Prostate gland (tissue), 2 donors: ENCODE measurements at regions not wholly inside any gene's neighbourhood (a gene's known extent, or its start where the extent isn't known, plus 50 kb on each side); places are given as distances from the start of the nearest gene placed in this dataset.

Experiments
- DNase-seq: peaks from one replicate; pipeline ENCODE4 v3.0.0-alpha.2; 2019; ENCODE audit warnings: low spot score
- H3K27ac ChIP-seq, 2 donors: fragments of 200-600 bp; sonication (generic); 2 replicates each; pipeline ENCODE4 v1.5.1; 2017 to 2019
- H3K27me3 ChIP-seq: fragments of 200-600 bp; sonication (generic); replicated peaks from 2 replicates; pipeline ENCODE4 v1.5.1; 2019; ENCODE audit not compliant: insufficient read depth
- H3K36me3 ChIP-seq, 2 donors: fragments of 200-600 bp; sonication (generic); 1 replicate in 1 of 2; 2 replicates in 1 of 2; pipeline versions ENCODE4 v1.5.1 to v1.8.1; 2017 to 2019
- H3K4me1 ChIP-seq: fragments of 200-600 bp; sonication (generic); replicated peaks from 2 replicates; pipeline ENCODE4 v1.5.1; 2019
- H3K4me3 ChIP-seq, 2 donors: fragments of 200-600 bp; sonication (generic); 2 replicates each; pipeline ENCODE4 v1.5.1; 2017 to 2019
- H3K9me3 ChIP-seq: fragments of 200-600 bp; sonication (generic); 2 replicates; pipeline ENCODE4 v1.5.1; 2017
- CTCF ChIP-seq, 4 experiments: fragments of 200-600 bp in 2 of 4; fragments of 450-650 bp in 2 of 4; sonication (generic) in 2 of 4; IDR thresholded peaks; 1 replicate in 3 of 4; 2 replicates in 1 of 4; pipeline ENCODE4 v1.5.1; 2016 to 2019; ENCODE audit warnings: antibody characterized with exemption in 4 of 4, mild to moderate bottlenecking in 2 of 4, moderate library complexity in 2 of 4
- POLR2A ChIP-seq: fragments of 450-650 bp; IDR thresholded peaks from one replicate; pipeline ENCODE4 v1.6.1; 2016; ENCODE audit warnings: antibody characterized with exemption, mild to moderate bottlenecking
- POLR2AphosphoS5 ChIP-seq: sonication (generic); formaldehyde crosslinking; IDR thresholded peaks from one replicate; pipeline ENCODE4 v1.6.1; 2017; ENCODE audit warnings: antibody characterized with exemption
- WGBS: methylation state at CpG from one replicate; pipeline ENCODE4 v1.1.5; 2018; 5-methylcytosine and 5-hydroxymethylcytosine counted together
- intact Hi-C: fragments of 100-400 bp; cut with DNase I; formaldehyde crosslinking; loops from one replicate; pipeline ENCODE4 v1.14.2; 2022

DNA sequence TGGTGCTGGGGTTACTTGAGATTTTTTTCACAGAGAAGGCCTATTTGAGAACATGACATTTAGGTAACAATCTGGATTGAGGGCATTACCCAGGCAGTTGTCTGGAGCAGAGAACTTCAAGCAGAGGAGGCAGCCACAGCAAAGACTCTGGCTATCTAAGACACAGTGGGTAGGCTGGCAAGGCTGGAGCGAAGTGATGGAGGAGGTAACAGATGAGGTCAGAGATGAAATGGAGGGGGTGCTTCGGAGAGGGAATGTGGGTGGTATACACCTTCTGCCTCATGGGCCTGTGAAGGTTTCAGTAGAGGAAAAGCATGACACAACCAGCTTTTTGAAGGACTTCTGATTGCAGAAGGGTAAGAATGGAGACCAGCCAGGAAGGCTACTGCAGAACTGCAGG, 65.9 kb downstream of the TMEM174 start:
- intact Hi-C loops = no loop called here
- WGBS = 93% methylated on average over 2 of the region's 2 CpGs

DNA sequence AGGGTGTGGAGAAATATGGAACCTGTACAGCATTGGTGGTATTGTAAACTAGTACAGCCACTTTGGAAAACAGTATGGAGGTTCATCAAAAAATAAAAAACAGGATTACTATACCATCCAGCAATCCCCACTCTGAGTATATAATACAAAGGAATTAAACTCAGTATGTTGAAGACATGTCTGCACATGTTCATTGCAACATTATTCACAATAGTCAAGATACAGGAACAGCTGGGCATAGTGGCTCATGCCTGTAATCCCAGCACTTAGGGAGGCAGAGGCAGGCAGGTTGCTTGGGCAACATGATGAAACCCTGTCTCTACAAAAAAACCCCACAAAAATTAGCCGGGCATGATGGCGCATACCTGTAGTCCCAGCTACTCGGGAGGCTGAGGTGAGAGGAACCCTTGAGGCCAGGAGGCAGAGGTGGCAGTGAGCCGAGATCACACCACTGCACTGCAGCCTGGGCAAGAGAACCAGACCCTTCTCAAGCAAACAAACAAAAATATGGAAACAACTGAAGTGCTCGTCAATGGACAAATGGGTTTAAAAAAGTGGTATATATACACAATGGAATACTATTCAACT, 63.6 kb downstream of the TMEM174 start:
- no peak for DNase-seq
- Histone ChIP-seq H3K4me3 (no peak overlapping the region), H3K9me3 (no peaks in the 10 kb centered on the region), H3K36me3 (no peaks in the 10 kb centered on the region), H3K27ac (no peak overlapping the region), H3K27me3 (peaks cover 23% of the 10 kb centered on the region), H3K4me1 (no peaks in the 10 kb centered on the region)
- TF ChIP-seq CTCF (IDR thresholded peaks at IDR 0.05) = no peak
- no peak for TF ChIP-seq POLR2A
- no peak for TF ChIP-seq POLR2AphosphoS5
- intact Hi-C loops = no loop called here
- 81% methylated on average over 5 of the region's 5 CpGs for WGBS

More for the DNA sequence above, 65.9 kb downstream of the TMEM174 start:
- Histone ChIP-seq H3K27me3 (peaks cover 5% of the 10 kb centered on the region), H3K4me3 (no peak overlapping the region), H3K27ac (no peak overlapping the region), H3K36me3 (no peaks in the 10 kb centered on the region), H3K9me3 (no peaks in the 10 kb centered on the region), H3K4me1 (no peaks in the 10 kb centered on the region)
- no peak for DNase-seq
- TF ChIP-seq CTCF (IDR thresholded peaks at IDR 0.05) (no peak), POLR2AphosphoS5 (no peak), POLR2A (no peak)

GRCh38 chr5:73234204-73234555, 61.2 kb downstream of the TMEM174 start:
- H3K36me3 ChIP-seq = no peaks in the 10 kb centered on the region
- H3K4me3 ChIP-seq = peak overlapping the region in 1 of 2 donors; percentile 16
- no peaks in the 10 kb centered on the region for H3K9me3 ChIP-seq
- no peak overlapping the region for H3K27ac ChIP-seq
- WGBS = 7% methylated on average over 15 of the region's 15 CpGs
- no peaks in the 10 kb centered on the region for H3K4me1 ChIP-seq
- TF ChIP-seq POLR2AphosphoS5 (no peak), POLR2A (no peak), CTCF (IDR thresholded peaks at IDR 0.05) (no peak)
- H3K27me3 ChIP-seq = peaks cover 33% of the 10 kb centered on the region
- DNase-seq = no peak
- intact Hi-C loops = no loop called here

GRCh38 chr5:73233461-73234203, 60.6 kb downstream of the TMEM174 start:
- H3K27ac ChIP-seq = no peak overlapping the region
- no peak for TF ChIP-seq POLR2AphosphoS5
- no peak for TF ChIP-seq CTCF (IDR thresholded peaks at IDR 0.05)
- TF ChIP-seq POLR2A = no peak
- intact Hi-C loops = no loop called here
- WGBS = 4% methylated on average over 39 of the region's 64 CpGs
- H3K4me1 ChIP-seq = no peaks in the 10 kb centered on the region
- H3K4me3 ChIP-seq = peak overlapping the region; percentile 15 to 16
- H3K36me3 ChIP-seq = no peaks in the 10 kb centered on the region
- no peaks in the 10 kb centered on the region for H3K9me3 ChIP-seq
- peaks cover 33% of the 10 kb centered on the region for H3K27me3 ChIP-seq
- DNase-seq = no peak

DNA sequence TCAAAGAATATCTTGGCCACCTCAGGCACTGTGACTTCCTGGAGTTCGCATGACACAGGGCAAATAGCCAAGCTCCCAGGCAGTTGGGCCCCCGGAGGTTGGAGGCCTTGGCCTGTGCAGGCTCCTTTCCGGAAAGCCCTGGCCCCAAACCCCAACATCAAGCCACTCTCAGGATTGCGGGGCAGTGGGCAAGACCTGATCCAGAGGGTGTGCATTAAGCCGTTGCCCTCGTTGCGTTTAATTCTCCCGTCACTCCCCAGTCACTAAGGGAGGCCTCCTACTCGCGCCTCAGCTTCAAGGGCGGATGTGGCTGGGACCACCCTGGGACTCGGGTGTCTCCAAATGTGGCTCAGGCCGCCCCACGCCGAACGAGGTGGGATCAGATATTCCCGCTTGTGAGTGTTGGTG, 60.1 kb downstream of the TMEM174 start:
- Histone ChIP-seq H3K27me3 (peaks cover 33% of the 10 kb centered on the region), H3K9me3 (no peaks in the 10 kb centered on the region), H3K36me3 (no peaks in the 10 kb centered on the region), H3K27ac (no peak overlapping the region), H3K4me1 (no peaks in the 10 kb centered on the region), H3K4me3 (peak overlapping the region; percentile 15 to 16)
- TF ChIP-seq POLR2A (no peak), POLR2AphosphoS5 (no peak), CTCF (IDR thresholded peaks at IDR 0.05) (no peak)
- DNase-seq = no peak
- intact Hi-C loops = no loop called here
- WGBS = 15% methylated on average over 9 of the region's 17 CpGs
